GM06990 (cell line): ENCODE measurements at regions not wholly inside any gene's neighbourhood (a gene's known extent, or its start where the extent isn't known, plus 50 kb on each side); places are given as distances from the start of the nearest gene placed in this dataset.
"Not testable (repeated sequence)": the region's sequence is repeated elsewhere in the genome, so short reads cannot be mapped to it uniquely, and the experiment has no call there.

ENCODE experiments used
- DNase-seq: peaks from one replicate; pipeline ENCODE4 v3.0.0-alpha.2; 2011; ENCODE audit not compliant: insufficient read length; ENCODE audit errors: extremely low read depth
- H3K27me3 ChIP-seq: replicated peaks from 2 replicates; pipeline ENCODE4 v1.6.0; 2011; ENCODE audit warnings: low read length; ENCODE audit not compliant: control insufficient read depth, insufficient read depth
- H3K36me3 ChIP-seq: 2 replicates; pipeline ENCODE4 v1.5.1; 2011; ENCODE audit warnings: low read length; ENCODE audit not compliant: control insufficient read depth, insufficient read depth
- H3K4me3 ChIP-seq: replicated peaks from 2 replicates; pipeline ENCODE4 v1.5.1; 2011; ENCODE audit warnings: low read depth, mild to moderate bottlenecking, control low read depth, low read length
- TF ChIP-seq, protein P1 (sequence below): IDR thresholded peaks from 2 replicates; pipeline ENCODE4 v1.5.1; 2011; ENCODE audit warnings: low read length, control low read depth, mild to moderate bottlenecking, inconsistent platforms; ENCODE audit not compliant: insufficient read depth, poor library complexity, severe bottlenecking

DNA sequence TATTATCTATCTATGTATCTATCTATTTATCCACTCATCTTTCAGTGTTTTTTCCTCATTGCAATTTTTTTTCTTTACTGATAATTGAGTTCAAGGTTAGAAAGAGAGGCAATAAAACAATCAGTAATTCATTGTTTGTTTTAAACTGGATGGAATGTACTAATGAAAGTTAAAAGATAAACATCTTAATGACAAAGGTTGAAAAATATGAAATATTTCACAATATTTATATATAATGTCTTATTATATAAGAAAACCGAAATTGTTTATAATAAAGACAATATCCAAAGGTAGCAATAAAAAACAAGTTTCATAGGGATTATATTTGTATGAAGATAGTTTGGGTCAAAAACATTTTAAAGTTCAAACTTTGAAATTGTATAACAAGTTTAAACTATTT lies 1015.5 kb upstream of the MIR17HG start:
- Histone ChIP-seq H3K27me3 (no peaks in the 10 kb centered on the region), H3K4me3 (no peak overlapping the region), H3K36me3 (no peaks in the 10 kb centered on the region)
- DNase-seq = no peak
- TF ChIP-seq, protein P1, sequence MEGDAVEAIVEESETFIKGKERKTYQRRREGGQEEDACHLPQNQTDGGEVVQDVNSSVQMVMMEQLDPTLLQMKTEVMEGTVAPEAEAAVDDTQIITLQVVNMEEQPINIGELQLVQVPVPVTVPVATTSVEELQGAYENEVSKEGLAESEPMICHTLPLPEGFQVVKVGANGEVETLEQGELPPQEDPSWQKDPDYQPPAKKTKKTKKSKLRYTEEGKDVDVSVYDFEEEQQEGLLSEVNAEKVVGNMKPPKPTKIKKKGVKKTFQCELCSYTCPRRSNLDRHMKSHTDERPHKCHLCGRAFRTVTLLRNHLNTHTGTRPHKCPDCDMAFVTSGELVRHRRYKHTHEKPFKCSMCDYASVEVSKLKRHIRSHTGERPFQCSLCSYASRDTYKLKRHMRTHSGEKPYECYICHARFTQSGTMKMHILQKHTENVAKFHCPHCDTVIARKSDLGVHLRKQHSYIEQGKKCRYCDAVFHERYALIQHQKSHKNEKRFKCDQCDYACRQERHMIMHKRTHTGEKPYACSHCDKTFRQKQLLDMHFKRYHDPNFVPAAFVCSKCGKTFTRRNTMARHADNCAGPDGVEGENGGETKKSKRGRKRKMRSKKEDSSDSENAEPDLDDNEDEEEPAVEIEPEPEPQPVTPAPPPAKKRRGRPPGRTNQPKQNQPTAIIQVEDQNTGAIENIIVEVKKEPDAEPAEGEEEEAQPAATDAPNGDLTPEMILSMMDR = no peak

- Histone ChIP-seq H3K4me3 (no peak overlapping the region), H3K36me3 (no peaks in the 10 kb centered on the region), H3K27me3 (no peaks in the 10 kb centered on the region)
- DNase-seq = no peak
- TF ChIP-seq, protein P1 = no peak
Measured at GRCh38 chr13:90336507-90336906, 1011.0 kb upstream of the MIR17HG start.

DNA sequence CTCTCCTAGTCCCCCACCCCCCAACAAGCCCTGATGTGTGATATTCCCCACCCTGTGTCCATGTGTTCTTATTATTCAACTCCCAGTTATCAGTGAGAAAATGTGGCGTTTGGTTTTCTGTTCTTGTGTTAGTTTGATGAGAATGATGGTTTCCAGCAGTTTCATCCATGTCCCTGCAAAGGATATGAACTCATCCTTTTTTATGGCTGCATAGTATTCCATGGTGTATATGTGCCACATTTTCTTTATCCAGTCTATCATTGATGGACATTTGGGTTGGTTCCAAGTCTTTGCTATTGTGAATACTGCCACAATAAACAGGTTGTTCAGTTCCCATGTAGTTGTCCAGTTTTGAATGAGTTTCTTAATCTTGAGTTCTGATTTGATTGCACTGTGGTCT lies 1006.1 kb upstream of the MIR17HG start:
- H3K36me3 ChIP-seq, H3K4me3 ChIP-seq, DNase-seq, H3K27me3 ChIP-seq: not testable (repeated sequence)

DNA sequence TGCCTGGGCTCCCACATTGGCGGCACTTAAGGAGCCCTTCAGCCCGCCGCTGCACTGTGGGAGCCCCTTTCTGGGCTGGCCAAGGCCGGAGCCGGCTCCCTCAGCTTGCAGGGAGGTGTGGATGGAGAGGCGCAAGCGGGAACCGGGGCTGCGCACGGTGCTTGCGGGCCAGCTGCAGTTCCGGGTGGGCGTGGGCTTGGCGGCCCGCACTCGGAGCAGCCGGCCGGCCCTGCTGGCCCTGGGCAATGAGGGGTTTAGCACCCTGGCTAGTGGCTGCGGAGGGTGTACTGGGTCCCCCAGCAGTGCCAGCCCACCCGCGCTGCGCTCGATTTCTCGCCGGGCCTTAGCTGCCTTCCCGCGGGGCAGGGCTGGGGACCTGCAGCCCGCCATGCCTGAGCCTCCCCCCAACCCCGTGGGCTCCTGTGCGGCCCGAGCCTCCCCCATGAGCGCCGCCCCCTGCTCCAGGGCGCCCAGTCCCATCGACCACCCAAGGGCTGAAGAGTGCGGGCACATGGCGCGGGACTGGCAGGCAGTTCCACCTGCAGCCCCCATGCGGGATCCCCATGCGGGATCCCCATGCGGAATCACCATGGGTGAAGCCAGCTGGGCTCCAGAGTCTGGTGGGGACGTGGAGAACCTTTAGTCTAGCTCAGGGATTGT lies 998.9 kb upstream of the MIR17HG start:
- H3K27me3 ChIP-seq, DNase-seq, H3K36me3 ChIP-seq, H3K4me3 ChIP-seq: not testable (repeated sequence)

- no peak for DNase-seq
- TF ChIP-seq, protein P1 = no peak
- H3K36me3 ChIP-seq = no peaks in the 10 kb centered on the region
- no peaks in the 10 kb centered on the region for H3K27me3 ChIP-seq
- no peak overlapping the region for H3K4me3 ChIP-seq
Measured at GRCh38 chr13:90352763-90353162, 994.7 kb upstream of the MIR17HG start.

DNA sequence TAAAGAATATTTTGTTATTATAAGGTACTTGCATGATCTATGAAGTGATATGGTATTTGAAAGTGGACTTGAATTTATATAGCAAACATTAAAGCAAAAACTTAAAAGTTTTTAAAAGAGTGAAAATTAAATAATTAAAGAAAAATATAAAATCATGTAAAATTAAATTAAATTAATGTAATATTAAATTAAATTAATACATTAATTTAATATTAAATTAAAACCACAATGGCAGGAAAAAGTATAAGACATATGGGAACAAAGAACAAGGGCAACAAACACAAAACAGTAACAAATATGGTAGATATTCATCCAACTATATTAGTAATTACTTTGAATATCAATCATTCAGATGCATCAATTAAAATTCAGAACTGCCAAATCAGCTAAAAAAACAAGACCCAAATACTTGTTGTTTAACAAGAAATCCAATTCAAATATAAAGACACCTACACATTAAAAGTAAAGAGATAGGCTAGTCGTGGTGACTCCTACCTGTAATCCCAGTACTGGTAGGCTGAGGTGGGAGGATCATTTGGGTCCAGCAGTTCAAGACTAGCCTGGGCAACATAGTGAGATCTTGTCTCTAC lies 992.2 kb upstream of the MIR17HG start:
- H3K4me3 ChIP-seq = no peak overlapping the region
- no peaks in the 10 kb centered on the region for H3K36me3 ChIP-seq
- H3K27me3 ChIP-seq = no peaks in the 10 kb centered on the region
- DNase-seq = no peak
- TF ChIP-seq, protein P1 = no peak

DNA sequence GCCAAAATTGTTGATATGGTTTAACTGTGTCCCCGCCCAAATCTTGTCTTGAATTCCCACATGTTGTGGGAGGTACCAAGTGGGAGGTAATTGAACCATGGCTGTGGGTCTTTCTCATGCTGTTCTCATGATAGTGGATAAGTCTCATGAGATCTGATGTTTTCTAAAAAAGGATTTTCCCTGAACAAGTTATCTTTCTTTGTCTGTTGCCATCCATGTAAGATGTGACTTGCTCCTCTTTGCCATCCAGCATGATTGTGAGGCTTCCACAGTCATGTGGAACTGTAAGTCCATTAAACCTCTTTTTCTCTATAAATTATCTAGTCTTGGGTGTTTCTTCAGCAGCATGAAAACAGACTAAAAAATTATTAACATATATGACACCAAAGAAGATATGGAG lies 986.7 kb upstream of the MIR17HG start:
- TF ChIP-seq, protein P1 = no peak
- H3K36me3 ChIP-seq = no peaks in the 10 kb centered on the region
- H3K4me3 ChIP-seq = no peak overlapping the region
- no peak for DNase-seq
- H3K27me3 ChIP-seq = no peaks in the 10 kb centered on the region
